Esophagus muscularis mucosa (tissue), 4 donors: ENCODE measurements at regions not wholly inside any gene's neighbourhood (a gene's known extent, or its start where the extent isn't known, plus 50 kb on each side); places are given as distances from the start of the nearest gene placed in this dataset.

ENCODE experiments used
- DNase-seq: peaks from one replicate; pipeline ENCODE4 v3.0.0-alpha.2; 2017; ENCODE audit errors: extremely low spot score
- H3K27ac ChIP-seq, 4 donors: fragments of 200-600 bp; sonication (generic); replicated peaks in 1 of 4; 1 replicate in 3 of 4; 2 replicates in 1 of 4; pipeline ENCODE4 v1.5.1; 2016 to 2019; ENCODE audit warnings: mild to moderate bottlenecking in 1 of 4
- H3K27me3 ChIP-seq, 4 donors: fragments of 200-600 bp; sonication (generic); one replicate each; pipeline versions ENCODE4 v1.5.1 to v1.6.0; 2016 to 2019
- H3K36me3 ChIP-seq, 4 donors: fragments of 200-600 bp; sonication (generic); one replicate each; pipeline ENCODE4 v1.5.1; 2016 to 2019
- H3K4me1 ChIP-seq, 4 donors: fragments of 200-600 bp; sonication (generic); one replicate each; pipeline ENCODE4 v1.5.1; 2016 to 2019
- H3K4me3 ChIP-seq, 4 donors: fragments of 200-600 bp; sonication (generic); 1 replicate in 2 of 4; 2 replicates in 2 of 4; pipeline ENCODE4 v1.5.1; 2016 to 2019; ENCODE audit warnings: mild to moderate bottlenecking in 4 of 4, moderate library complexity in 1 of 4
- H3K9me3 ChIP-seq, 4 donors: fragments of 200-600 bp; sonication (generic); 1 replicate in 3 of 4; 2 replicates in 1 of 4; pipeline ENCODE4 v1.5.1; 2016 to 2019
- EP300 ChIP-seq: sonication (generic); formaldehyde crosslinking; IDR thresholded peaks from one replicate; pipeline ENCODE4 v1.6.1; 2017; ENCODE audit warnings: antibody characterized with exemption
- POLR2A ChIP-seq: fragments of 450-650 bp; IDR thresholded peaks from one replicate; pipeline ENCODE4 v1.6.1; 2017; ENCODE audit warnings: antibody characterized with exemption, moderate library complexity, mild to moderate bottlenecking, low read depth
- POLR2AphosphoS5 ChIP-seq, 2 donors: sonication (generic); formaldehyde crosslinking; IDR thresholded peaks; one replicate each; pipeline ENCODE4 v1.6.1; 2017; ENCODE audit warnings: antibody characterized with exemption in 2 of 2
- WGBS: methylation state at CpG from one replicate; pipeline ENCODE4 v1.1.5; 2018; 5-methylcytosine and 5-hydroxymethylcytosine counted together
- intact Hi-C: fragments of 100-400 bp; cut with DNase I; formaldehyde crosslinking; loops from one replicate; pipeline ENCODE4 v1.15.1; 2023
- TF ChIP-seq, protein P1 (sequence below), 3 experiments: fragments of 200-600 bp in 2 of 3; fragments of 450-650 bp in 1 of 3; sonication (generic) in 2 of 3; IDR thresholded peaks; one replicate each; pipeline ENCODE4 v1.5.1; 2017 to 2019; ENCODE audit warnings: antibody characterized with exemption in 3 of 3, mild to moderate bottlenecking in 2 of 3, moderate library complexity in 1 of 3

DNA sequence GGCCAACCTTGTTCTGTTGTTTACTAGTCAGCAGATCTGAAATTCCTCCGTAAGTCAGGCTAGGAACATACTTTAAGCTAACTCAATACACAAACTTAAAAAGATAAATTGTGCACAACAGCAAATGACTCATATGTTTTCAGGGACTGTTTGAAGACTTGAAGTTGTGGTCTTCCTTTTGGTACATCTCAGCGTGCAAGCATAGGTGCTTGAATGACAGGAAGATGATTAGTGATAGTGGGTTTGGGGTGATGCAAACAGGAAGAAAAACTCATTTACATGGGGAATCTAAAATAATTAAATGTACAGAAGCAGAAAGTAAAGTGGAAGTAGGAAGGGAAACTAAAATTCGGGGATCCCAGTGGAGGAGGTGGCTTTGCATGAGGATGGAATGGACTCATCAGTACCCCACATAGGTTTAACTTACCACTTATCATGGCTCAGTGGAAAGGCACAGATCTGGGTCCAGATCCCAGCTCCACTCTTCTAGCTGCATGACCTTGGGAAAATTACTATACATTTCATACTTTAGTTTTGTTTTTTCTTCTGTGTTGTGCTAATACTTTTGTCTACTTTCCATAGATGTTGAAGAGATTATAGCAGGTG, 122.3 kb downstream of the XCL2 start:
- H3K9me3 ChIP-seq: no peaks in the 10 kb centered on the region
- no peaks in the 10 kb centered on the region for H3K27me3 ChIP-seq
- no peak for DNase-seq
- peaks cover under 1 to 16% (median 9%) of the 10 kb centered on the region in 4 donors for H3K4me1 ChIP-seq
- H3K27ac ChIP-seq: no peak overlapping the region
- WGBS: 77% methylated on average over 3 of the region's 3 CpGs
- TF ChIP-seq POLR2AphosphoS5 (IDR thresholded peaks at IDR 0.05): no peak
- TF ChIP-seq POLR2A: no peak
- TF ChIP-seq EP300: no peak
- TF ChIP-seq, protein P1, sequence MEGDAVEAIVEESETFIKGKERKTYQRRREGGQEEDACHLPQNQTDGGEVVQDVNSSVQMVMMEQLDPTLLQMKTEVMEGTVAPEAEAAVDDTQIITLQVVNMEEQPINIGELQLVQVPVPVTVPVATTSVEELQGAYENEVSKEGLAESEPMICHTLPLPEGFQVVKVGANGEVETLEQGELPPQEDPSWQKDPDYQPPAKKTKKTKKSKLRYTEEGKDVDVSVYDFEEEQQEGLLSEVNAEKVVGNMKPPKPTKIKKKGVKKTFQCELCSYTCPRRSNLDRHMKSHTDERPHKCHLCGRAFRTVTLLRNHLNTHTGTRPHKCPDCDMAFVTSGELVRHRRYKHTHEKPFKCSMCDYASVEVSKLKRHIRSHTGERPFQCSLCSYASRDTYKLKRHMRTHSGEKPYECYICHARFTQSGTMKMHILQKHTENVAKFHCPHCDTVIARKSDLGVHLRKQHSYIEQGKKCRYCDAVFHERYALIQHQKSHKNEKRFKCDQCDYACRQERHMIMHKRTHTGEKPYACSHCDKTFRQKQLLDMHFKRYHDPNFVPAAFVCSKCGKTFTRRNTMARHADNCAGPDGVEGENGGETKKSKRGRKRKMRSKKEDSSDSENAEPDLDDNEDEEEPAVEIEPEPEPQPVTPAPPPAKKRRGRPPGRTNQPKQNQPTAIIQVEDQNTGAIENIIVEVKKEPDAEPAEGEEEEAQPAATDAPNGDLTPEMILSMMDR (IDR thresholded peaks at IDR 0.05): no peak
- intact Hi-C loops: no loop called here
- H3K4me3 ChIP-seq: no peak overlapping the region
- no peaks in the 10 kb centered on the region for H3K36me3 ChIP-seq

DNA sequence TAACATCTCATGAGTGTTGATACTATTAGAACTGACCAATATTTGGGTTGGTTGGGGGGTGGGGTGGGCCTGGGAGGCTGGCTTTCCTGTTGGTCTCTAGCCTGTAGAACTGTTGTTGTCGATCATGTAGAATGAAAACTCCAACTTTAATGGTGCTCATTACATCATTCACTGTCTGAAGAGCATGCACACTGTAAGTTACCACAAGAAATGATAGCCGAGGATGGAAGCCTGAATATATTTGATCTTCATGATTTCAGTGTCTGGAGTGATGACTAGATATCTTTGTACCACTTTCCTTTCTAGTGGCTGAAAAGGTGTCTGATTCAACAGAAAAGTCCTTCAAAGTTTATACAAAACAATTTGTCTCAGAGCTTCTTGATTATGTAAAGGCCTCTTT, 123.6 kb downstream of the XCL2 start:
- H3K27ac ChIP-seq: no peak overlapping the region
- no peaks in the 10 kb centered on the region for H3K9me3 ChIP-seq
- H3K36me3 ChIP-seq: no peaks in the 10 kb centered on the region
- H3K27me3 ChIP-seq: no peaks in the 10 kb centered on the region
- 59% methylated on average over 2 of the region's 2 CpGs for WGBS
- DNase-seq: no peak
- H3K4me3 ChIP-seq: no peak overlapping the region
- TF ChIP-seq POLR2AphosphoS5 (IDR thresholded peaks at IDR 0.05) (no peak), POLR2A (no peak), EP300 (no peak)
- TF ChIP-seq, protein P1 (IDR thresholded peaks at IDR 0.05): no peak
- H3K4me1 ChIP-seq: peaks cover 0 to 11% (median 4%) of the 10 kb centered on the region in 4 donors
- intact Hi-C loops: no loop called here

DNA sequence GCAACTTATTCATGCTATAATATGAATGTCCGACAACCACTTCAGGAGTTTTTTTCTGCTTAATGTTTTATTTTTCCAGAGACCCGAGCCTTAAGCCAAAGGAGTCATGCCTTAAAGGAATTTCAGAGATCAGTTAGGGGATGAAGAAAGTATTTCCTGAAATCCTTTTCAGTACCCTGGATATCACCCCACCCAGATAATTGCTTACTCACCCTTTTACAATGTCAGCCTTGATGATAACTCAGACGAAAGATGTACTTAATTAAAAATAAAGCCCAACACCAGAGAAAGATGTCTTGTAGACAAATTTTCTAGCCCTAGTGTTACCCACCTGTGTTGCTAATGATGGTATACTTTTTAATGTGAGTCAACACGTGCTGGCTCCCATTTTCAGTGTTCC, 124.1 kb downstream of the XCL2 start:
- peaks cover 0 to 11% (median 4%) of the 10 kb centered on the region in 4 donors for H3K4me1 ChIP-seq
- no peaks in the 10 kb centered on the region for H3K9me3 ChIP-seq
- no peak overlapping the region for H3K4me3 ChIP-seq
- no peak overlapping the region for H3K27ac ChIP-seq
- DNase-seq: no peak
- H3K27me3 ChIP-seq: no peaks in the 10 kb centered on the region
- intact Hi-C loops: no loop called here
- WGBS: 77% methylated on average over 4 of the region's 4 CpGs
- no peak for TF ChIP-seq POLR2AphosphoS5 (IDR thresholded peaks at IDR 0.05)
- no peak for TF ChIP-seq POLR2A
- no peak for TF ChIP-seq EP300
- TF ChIP-seq, protein P1 (IDR thresholded peaks at IDR 0.05): no peak
- H3K36me3 ChIP-seq: no peaks in the 10 kb centered on the region

DNA sequence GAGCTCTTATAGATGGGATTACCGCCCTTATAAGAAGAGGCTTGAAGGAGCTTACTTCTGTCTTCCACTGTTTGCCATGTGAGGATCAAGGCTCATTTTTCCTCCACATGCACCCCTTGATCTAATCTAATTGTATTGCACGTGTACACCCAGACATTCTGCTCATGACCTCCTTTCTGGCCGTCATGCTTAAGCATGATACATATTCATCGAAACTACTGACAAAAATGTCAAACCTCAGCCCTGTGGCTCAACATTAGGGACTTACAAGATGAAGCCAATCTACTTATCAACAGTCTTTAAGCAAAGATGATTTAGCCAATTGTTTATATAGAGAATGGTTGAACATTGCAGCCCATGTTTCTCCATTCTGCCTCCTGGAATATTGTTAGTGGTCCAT, 127.6 kb downstream of the XCL2 start:
- no peaks in the 10 kb centered on the region for H3K4me1 ChIP-seq
- DNase-seq: no peak
- no peaks in the 10 kb centered on the region for H3K9me3 ChIP-seq
- H3K4me3 ChIP-seq: no peak overlapping the region
- TF ChIP-seq POLR2A: no peak
- TF ChIP-seq, protein P1 (IDR thresholded peaks at IDR 0.05): no peak
- TF ChIP-seq EP300: no peak
- no peak for TF ChIP-seq POLR2AphosphoS5 (IDR thresholded peaks at IDR 0.05)
- H3K27me3 ChIP-seq: no peaks in the 10 kb centered on the region
- no peak overlapping the region for H3K27ac ChIP-seq
- WGBS: 93% methylated on average over 4 of the region's 4 CpGs
- intact Hi-C loops: no loop called here
- H3K36me3 ChIP-seq: no peaks in the 10 kb centered on the region

DNA sequence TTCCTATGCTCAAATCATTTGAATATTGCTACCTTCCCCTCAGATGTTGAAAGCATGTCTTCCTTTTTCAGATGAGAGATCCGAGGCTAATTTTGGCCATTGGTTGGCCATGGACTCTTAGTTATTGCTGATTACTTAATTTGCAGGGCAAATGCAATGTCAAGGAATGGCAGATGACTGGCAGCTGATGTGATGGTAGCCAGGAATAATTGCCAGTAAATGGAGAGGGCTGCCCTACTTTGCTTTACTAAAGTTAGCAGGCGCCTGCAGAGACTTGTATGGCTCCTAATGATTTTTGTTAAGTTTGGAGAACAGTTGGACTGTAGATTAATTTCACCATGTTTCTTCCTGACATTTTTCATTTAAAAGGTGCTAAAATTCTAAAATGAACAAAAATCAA, 128.9 kb downstream of the XCL2 start:
- intact Hi-C loops: no loop called here
- WGBS: 90% methylated on average over 2 of the region's 2 CpGs
- no peaks in the 10 kb centered on the region for H3K9me3 ChIP-seq
- H3K27ac ChIP-seq: no peak overlapping the region
- H3K36me3 ChIP-seq: no peaks in the 10 kb centered on the region
- no peak overlapping the region for H3K4me3 ChIP-seq
- H3K27me3 ChIP-seq: no peaks in the 10 kb centered on the region
- TF ChIP-seq POLR2AphosphoS5 (IDR thresholded peaks at IDR 0.05): no peak
- TF ChIP-seq, protein P1 (IDR thresholded peaks at IDR 0.05): no peak
- no peak for DNase-seq
- H3K4me1 ChIP-seq: no peaks in the 10 kb centered on the region
